ENCODE measurements at regions not wholly inside any gene's neighbourhood (a gene's known extent, or its start where the extent isn't known, plus 50 kb on each side); places are given as distances from the start of the nearest gene placed in this dataset.

GRCh38 chr4:3852309-3852708 lies 86.1 kb downstream of the ADRA2C start:
- no peak for DNase-seq (ENCODE audit: low read depth in 3 of 3)

GRCh38 chr4:3852711-3853110 lies 86.5 kb downstream of the ADRA2C start:
- no peak for DNase-seq (ENCODE audit: low read depth in 3 of 3)

GRCh38 chr4:3853388-3854035 lies 87.3 kb downstream of the ADRA2C start:
- no peak for DNase-seq (ENCODE audit: low read depth in 3 of 3)

GRCh38 chr4:3854661-3855060 lies 88.5 kb downstream of the ADRA2C start:
- no peak for DNase-seq (ENCODE audit: low read depth in 3 of 3)

- no peak for DNase-seq (ENCODE audit: low read depth in 3 of 3)
These were observed 89.5 kb downstream of the ADRA2C start for GRCh38 chr4:3855646-3856045.

GRCh38 chr4:3856604-3857204 lies 90.5 kb downstream of the ADRA2C start:
- DNase-seq (ENCODE audit: low read depth in 3 of 3), result no peak

- no peak for DNase-seq (ENCODE audit: low read depth in 3 of 3)
These were observed 91.2 kb downstream of the ADRA2C start for GRCh38 chr4:3857269-3857926.

- DNase-seq (ENCODE audit: low read depth in 3 of 3), result no peak
These were observed 92.0 kb downstream of the ADRA2C start for GRCh38 chr4:3858046-3858730.

GRCh38 chr4:3858765-3859388 lies 92.7 kb downstream of the ADRA2C start:
- no peak for DNase-seq (ENCODE audit: low read depth in 3 of 3)

- DNase-seq (ENCODE audit: low read depth in 3 of 3), result no peak
These were observed 93.4 kb downstream of the ADRA2C start for GRCh38 chr4:3859571-3859970.

- DNase-seq (ENCODE audit: low read depth in 3 of 3), result no peak
These were observed 94.1 kb downstream of the ADRA2C start for GRCh38 chr4:3860061-3860912.

- DNase-seq (ENCODE audit: low read depth in 3 of 3), result no peak
These were observed 94.9 kb downstream of the ADRA2C start for GRCh38 chr4:3860913-3861636.

- no peak for DNase-seq (ENCODE audit: low read depth in 3 of 3)
These were observed 95.8 kb downstream of the ADRA2C start for GRCh38 chr4:3861720-3862639.

GRCh38 chr4:3862640-3863420 lies 96.6 kb downstream of the ADRA2C start:
- DNase-seq (ENCODE audit: low read depth in 3 of 3), result no peak

GRCh38 chr4:3863841-3864741 lies 97.9 kb downstream of the ADRA2C start:
- DNase-seq (ENCODE audit: low read depth in 3 of 3), result no peak

- no peak for DNase-seq (ENCODE audit: low read depth in 3 of 3)
These were observed 98.8 kb downstream of the ADRA2C start for GRCh38 chr4:3864742-3865721.
